CD14-positive monocyte (primary cell): ENCODE measurements at regions not wholly inside any gene's neighbourhood (a gene's known extent, or its start where the extent isn't known, plus 50 kb on each side); places are given as distances from the start of the nearest gene placed in this dataset.
A peak's percentile ranks its signal among the peaks of the same experiment; 100 is the strongest.

ENCODE experiments used
- DNase-seq, 3 donors: peaks; one replicate each; pipeline ENCODE4 v3.0.0-alpha.2; 2011 to 2022
- H2AFZ ChIP-seq: 2 replicates; pipeline ENCODE4 v1.6.0; 2012; ENCODE audit warnings: mild to moderate bottlenecking, low read depth, low read length, inconsistent platforms; ENCODE audit not compliant: insufficient read depth, poor library complexity, severe bottlenecking
- H3K27ac ChIP-seq, 2 donors: 1 replicate in 1 of 2; 2 replicates in 1 of 2; pipeline ENCODE4 v1.5.1; 2012 to 2013; ENCODE audit warnings: low read length in 2 of 2, control low read depth in 1 of 2, inconsistent platforms in 1 of 2, low read depth in 1 of 2, mild to moderate bottlenecking in 1 of 2
- H3K27me3 ChIP-seq, 2 donors: one replicate each; pipeline versions ENCODE4 v1.6.0 to v1.6.1; 2011 to 2013; ENCODE audit warnings: low read length in 2 of 2; ENCODE audit not compliant: control insufficient read depth in 2 of 2, insufficient read depth in 2 of 2
- H3K36me3 ChIP-seq, 2 donors: replicated peaks in 1 of 2; 1 replicate in 1 of 2; 2 replicates in 1 of 2; pipeline versions ENCODE4 v1.5.1 to v1.6.1; 2012 to 2013; ENCODE audit warnings: low read length in 2 of 2, control low read depth in 1 of 2, inconsistent platforms in 1 of 2, mild to moderate bottlenecking in 1 of 2; ENCODE audit not compliant: insufficient read depth in 2 of 2, control insufficient read depth in 1 of 2
- H3K4me1 ChIP-seq, 2 donors: 1 replicate in 1 of 2; 2 replicates in 1 of 2; pipeline versions ENCODE4 v1.5.1 to v1.6.1; 2012 to 2013; ENCODE audit warnings: low read length in 2 of 2, control low read depth in 1 of 2, inconsistent platforms in 1 of 2, mild to moderate bottlenecking in 1 of 2, moderate library complexity in 1 of 2; ENCODE audit not compliant: insufficient read depth in 2 of 2, control insufficient read depth in 1 of 2
- H3K4me2 ChIP-seq: replicated peaks from 2 replicates; pipeline ENCODE3; 2012; ENCODE audit warnings: low read length, moderate library complexity, mild to moderate bottlenecking; ENCODE audit not compliant: poor library complexity, severe bottlenecking; ENCODE audit errors: extremely low read depth
- H3K4me3 ChIP-seq, 3 experiments: fragments of 200-600 bp in 1 of 3; sonication (generic) in 1 of 3; replicated peaks in 1 of 3; 1 replicate in 2 of 3; 2 replicates in 1 of 3; pipeline ENCODE4 v1.5.1; 2011 to 2013; ENCODE audit warnings: low read length in 3 of 3, mild to moderate bottlenecking in 3 of 3, control low read depth in 2 of 3, low read depth in 2 of 3, inconsistent platforms in 1 of 3, moderate library complexity in 1 of 3
- H3K79me2 ChIP-seq: 2 replicates; pipeline ENCODE4 v1.6.0; 2012; ENCODE audit warnings: mild to moderate bottlenecking, control low read depth, inconsistent platforms, low read length, moderate library complexity; ENCODE audit not compliant: insufficient read depth
- H3K9ac ChIP-seq: 2 replicates; pipeline ENCODE4 v1.6.0; 2017; ENCODE audit warnings: low read length, mild to moderate bottlenecking; ENCODE audit not compliant: insufficient read depth, poor library complexity, severe bottlenecking
- H3K9me3 ChIP-seq, 2 donors: replicated peaks in 1 of 2; 1 replicate in 1 of 2; 2 replicates in 1 of 2; pipeline versions ENCODE4 v1.5.1 to v1.6.1; 2012 to 2013; ENCODE audit warnings: low read length in 2 of 2, control low read depth in 1 of 2; ENCODE audit not compliant: control insufficient read depth in 1 of 2, insufficient read depth in 1 of 2
- H4K20me1 ChIP-seq: 2 replicates; pipeline ENCODE4 v1.6.0; 2012; ENCODE audit warnings: mild to moderate bottlenecking, low read length, control low read depth, moderate library complexity; ENCODE audit not compliant: insufficient read depth
- H3K27ac Mint-ChIP-seq, 7 donors: one replicate each; pipeline ENCODE4 v1.8.0; 2020; ENCODE audit warnings: mild to moderate bottlenecking in 7 of 7, mixed read lengths in 7 of 7, moderate library complexity in 6 of 7, inconsistent platforms in 2 of 7
- H3K27me3 Mint-ChIP-seq, 3 donors: one replicate each; pipeline ENCODE4 v1.8.0; 2021 to 2022; ENCODE audit warnings: low read depth in 3 of 3, mild to moderate bottlenecking in 3 of 3, mixed read lengths in 3 of 3, moderate library complexity in 3 of 3, inconsistent platforms in 1 of 3
- H3K36me3 Mint-ChIP-seq, 2 donors: one replicate each; pipeline ENCODE4 v1.8.0; 2020; ENCODE audit warnings: mixed read lengths in 2 of 2, inconsistent platforms in 1 of 2, mild to moderate bottlenecking in 1 of 2
- H3K4me1 Mint-ChIP-seq: one replicate; pipeline ENCODE4 v1.8.0; 2020; ENCODE audit warnings: mild to moderate bottlenecking, mixed read lengths
- H3K4me3 Mint-ChIP-seq, 2 donors: one replicate each; pipeline ENCODE4 v1.8.0; 2020; ENCODE audit warnings: mild to moderate bottlenecking in 2 of 2, mixed read lengths in 2 of 2, moderate library complexity in 1 of 2
- H3K9me3 Mint-ChIP-seq, 7 donors: one replicate each; pipeline ENCODE4 v1.8.0; 2020 to 2022; ENCODE audit warnings: mixed read lengths in 7 of 7, mild to moderate bottlenecking in 6 of 7, moderate library complexity in 6 of 7, inconsistent platforms in 2 of 7
- CTCF ChIP-seq: fragments of 200-600 bp; IDR thresholded peaks from one replicate; pipeline ENCODE4 v1.8.0; 2022; ENCODE audit warnings: antibody characterized with exemption, mild to moderate bottlenecking
- WGBS: methylation state at CpG from one replicate; pipeline ENCODE4 v1.1.5; 2013; ENCODE audit warnings: missing lambda C conversion rate; ENCODE audit not compliant: insufficient coverage; 5-methylcytosine and 5-hydroxymethylcytosine counted together
- intact Hi-C, 2 donors: fragments of 100-400 bp; cut with micrococcal nuclease; formaldehyde crosslinking; loops; one replicate each; pipeline versions ENCODE4 v1.15.0 to v1.15.1; 2023

- Histone ChIP-seq H3K4me1 (peaks cover 7 to 10% of the 10 kb centered on the region in 2 donors), H2AFZ (no peak overlapping the region), H3K79me2 (no peaks in the 10 kb centered on the region), H3K27ac (no peak overlapping the region), H3K9me3 (no peaks in the 10 kb centered on the region), H3K4me3 (no peak overlapping the region), H3K9ac (no peak overlapping the region), H4K20me1 (no peaks in the 10 kb centered on the region), H3K36me3 (no peaks in the 10 kb centered on the region), H3K4me2 (no peak overlapping the region), H3K27me3 (no peaks in the 10 kb centered on the region)
- H3K4me1 Mint-ChIP-seq: peaks cover 12% of the 10 kb centered on the region
- peaks cover 0 to 2% (median 0%) of the 10 kb centered on the region in 3 donors for H3K27me3 Mint-ChIP-seq
- H3K27ac Mint-ChIP-seq: peak overlapping the region in 2 of 7 donors; percentile 23 to 72
- no peak overlapping the region for H3K4me3 Mint-ChIP-seq
- peaks cover 0 to 1% (median 0%) of the 10 kb centered on the region in 7 donors for H3K9me3 Mint-ChIP-seq
- H3K36me3 Mint-ChIP-seq: peaks cover 4 to 16% of the 10 kb centered on the region in 2 donors
- no peak for DNase-seq
- WGBS: 100% methylated on average over 3 of the region's 4 CpGs
- intact Hi-C loops: no loop called here
- TF ChIP-seq CTCF: no peak
Observed at GRCh38 chr2:111239107-111239506, 118.4 kb downstream of the BCL2L11 start.

GRCh38 chr2:111239581-111240249 lies 119.0 kb downstream of the BCL2L11 start:
- H3K4me2 ChIP-seq: no peak overlapping the region

More at GRCh38 chr2:111239581-111240249, 119.0 kb downstream of the BCL2L11 start:
- H3K9ac ChIP-seq: no peak overlapping the region
- peaks cover 4 to 16% of the 10 kb centered on the region in 2 donors for H3K36me3 Mint-ChIP-seq
- 100% methylated on average over 1 of the region's 3 CpGs for WGBS
- H3K4me3 Mint-ChIP-seq: no peak overlapping the region
- TF ChIP-seq CTCF: no peak
- intact Hi-C loops: no loop called here
- H3K4me1 ChIP-seq: peaks cover 7 to 10% of the 10 kb centered on the region in 2 donors
- H3K9me3 ChIP-seq: no peaks in the 10 kb centered on the region
- DNase-seq: no peak
- no peaks in the 10 kb centered on the region for H3K36me3 ChIP-seq
- no peaks in the 10 kb centered on the region for H4K20me1 ChIP-seq
- no peak overlapping the region for H3K4me3 ChIP-seq
- no peak overlapping the region for H3K27ac Mint-ChIP-seq
- no peak overlapping the region for H2AFZ ChIP-seq
- no peaks in the 10 kb centered on the region for H3K79me2 ChIP-seq
- H3K4me1 Mint-ChIP-seq: peaks cover 12% of the 10 kb centered on the region
- H3K27me3 Mint-ChIP-seq: peaks cover 0 to 2% (median 0%) of the 10 kb centered on the region in 3 donors
- H3K9me3 Mint-ChIP-seq: peaks cover 0 to 1% (median 0%) of the 10 kb centered on the region in 7 donors
- no peak overlapping the region for H3K27ac ChIP-seq
- no peaks in the 10 kb centered on the region for H3K27me3 ChIP-seq
